HFFc6 (cell line): ENCODE measurements at regions not wholly inside any gene's neighbourhood (a gene's known extent, or its start where the extent isn't known, plus 50 kb on each side); places are given as distances from the start of the nearest gene placed in this dataset.

Source experiments
- DNase-seq: peaks from one replicate; pipeline ENCODE4 v3.0.0-alpha.2; 2018
- H3K27ac Mint-ChIP-seq: 2 replicates; pipeline ENCODE4 v1.8.0; 2020; ENCODE audit warnings: mild to moderate bottlenecking, mixed read lengths
- H3K27me3 Mint-ChIP-seq: 2 replicates; pipeline ENCODE4 v1.8.0; 2021; ENCODE audit warnings: mild to moderate bottlenecking, moderate library complexity, mixed read lengths; ENCODE audit not compliant: insufficient read depth
- H3K36me3 Mint-ChIP-seq: 2 replicates; pipeline ENCODE4 v1.8.0; 2021; ENCODE audit warnings: low read depth, mixed read lengths
- H3K4me1 Mint-ChIP-seq: 2 replicates; pipeline ENCODE4 v1.8.0; 2020; ENCODE audit warnings: low read depth, mixed read lengths
- H3K4me3 Mint-ChIP-seq: 2 replicates; pipeline ENCODE4 v1.8.0; 2020; ENCODE audit warnings: mild to moderate bottlenecking, moderate library complexity, mixed read lengths
- H3K9me3 Mint-ChIP-seq: 2 replicates; pipeline ENCODE4 v1.8.0; 2020; ENCODE audit warnings: mild to moderate bottlenecking, mixed read lengths
- TF ChIP-seq, protein P1 (sequence below): fragments of 200-600 bp; sonication (generic); IDR thresholded peaks from 2 replicates; pipeline ENCODE4 v1.5.0; 2021; ENCODE audit warnings: antibody characterized with exemption, mild to moderate bottlenecking

DNA sequence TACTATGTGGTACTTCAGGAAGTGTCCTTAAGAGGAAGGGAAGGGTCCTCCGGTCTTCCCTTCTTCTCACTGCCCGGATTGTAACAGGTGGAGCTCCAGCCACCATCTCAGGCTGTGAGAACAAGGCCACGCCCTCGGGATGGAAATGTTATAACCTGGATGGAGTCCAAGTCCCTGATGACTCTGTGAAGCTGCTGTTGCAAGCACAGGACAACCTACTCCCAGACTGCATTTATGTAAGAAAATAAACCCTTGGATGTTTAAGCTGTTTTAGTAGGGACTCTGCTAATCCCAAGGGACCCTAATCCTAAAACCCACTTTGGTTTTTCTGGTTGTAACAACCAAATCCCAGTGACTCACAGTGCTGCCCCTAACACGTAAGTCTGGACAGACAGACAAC lies 221.6 kb downstream of the ACTL7B start:
- Mint-ChIP-seq H3K4me1 (no peaks in the 10 kb centered on the region), H3K4me3 (no peak overlapping the region), H3K27ac (no peak overlapping the region), H3K36me3 (no peaks in the 10 kb centered on the region), H3K27me3 (no peaks in the 10 kb centered on the region), H3K9me3 (peaks cover 28% of the 10 kb centered on the region; the same call in 1 of the 2 replicates)
- DNase-seq = no peak
- TF ChIP-seq, protein P1, sequence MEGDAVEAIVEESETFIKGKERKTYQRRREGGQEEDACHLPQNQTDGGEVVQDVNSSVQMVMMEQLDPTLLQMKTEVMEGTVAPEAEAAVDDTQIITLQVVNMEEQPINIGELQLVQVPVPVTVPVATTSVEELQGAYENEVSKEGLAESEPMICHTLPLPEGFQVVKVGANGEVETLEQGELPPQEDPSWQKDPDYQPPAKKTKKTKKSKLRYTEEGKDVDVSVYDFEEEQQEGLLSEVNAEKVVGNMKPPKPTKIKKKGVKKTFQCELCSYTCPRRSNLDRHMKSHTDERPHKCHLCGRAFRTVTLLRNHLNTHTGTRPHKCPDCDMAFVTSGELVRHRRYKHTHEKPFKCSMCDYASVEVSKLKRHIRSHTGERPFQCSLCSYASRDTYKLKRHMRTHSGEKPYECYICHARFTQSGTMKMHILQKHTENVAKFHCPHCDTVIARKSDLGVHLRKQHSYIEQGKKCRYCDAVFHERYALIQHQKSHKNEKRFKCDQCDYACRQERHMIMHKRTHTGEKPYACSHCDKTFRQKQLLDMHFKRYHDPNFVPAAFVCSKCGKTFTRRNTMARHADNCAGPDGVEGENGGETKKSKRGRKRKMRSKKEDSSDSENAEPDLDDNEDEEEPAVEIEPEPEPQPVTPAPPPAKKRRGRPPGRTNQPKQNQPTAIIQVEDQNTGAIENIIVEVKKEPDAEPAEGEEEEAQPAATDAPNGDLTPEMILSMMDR = no peak

DNA sequence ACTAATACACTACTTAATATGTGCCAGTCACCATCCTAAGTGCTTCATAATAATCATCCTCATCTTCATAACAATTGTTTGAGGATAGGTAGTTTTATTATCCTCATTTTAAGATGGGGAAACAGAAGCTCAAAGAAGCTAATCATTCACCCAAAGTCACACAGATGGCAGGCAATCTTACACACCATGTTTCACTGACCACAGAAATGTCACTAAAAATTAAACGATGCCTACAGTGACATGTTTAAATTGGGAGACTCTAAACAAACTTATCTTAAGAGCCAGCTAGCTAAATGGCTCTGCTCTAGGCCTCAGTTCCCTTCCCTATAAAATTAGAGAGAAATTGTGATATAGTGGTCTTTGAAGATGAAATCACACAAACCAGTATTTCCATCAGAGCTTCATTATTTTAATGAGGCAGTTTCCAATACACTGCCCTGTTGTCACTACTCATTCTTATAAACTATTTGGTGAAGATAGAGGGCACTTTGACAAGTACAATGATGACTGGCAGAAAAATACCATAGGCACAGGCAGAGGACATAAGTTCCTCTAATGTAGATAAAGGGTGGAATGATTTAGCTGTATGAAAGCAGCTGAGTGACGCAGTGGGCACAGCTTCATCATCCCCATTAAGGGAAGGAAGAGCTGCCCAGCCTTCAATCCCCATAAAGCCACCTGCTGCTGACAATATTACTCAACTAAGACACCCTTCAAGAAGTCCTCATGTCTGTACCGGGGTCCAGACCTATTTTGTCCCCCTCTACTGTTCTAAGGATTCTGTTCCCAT lies 224.1 kb downstream of the ACTL7B start:
- no peak overlapping the region for H3K4me3 Mint-ChIP-seq
- TF ChIP-seq, protein P1 = no peak
- peaks cover 30% of the 10 kb centered on the region for H3K9me3 Mint-ChIP-seq
- H3K27me3 Mint-ChIP-seq = no peaks in the 10 kb centered on the region
- H3K36me3 Mint-ChIP-seq = no peaks in the 10 kb centered on the region
- H3K27ac Mint-ChIP-seq = no peak overlapping the region
- no peak for DNase-seq
- no peaks in the 10 kb centered on the region for H3K4me1 Mint-ChIP-seq

DNA sequence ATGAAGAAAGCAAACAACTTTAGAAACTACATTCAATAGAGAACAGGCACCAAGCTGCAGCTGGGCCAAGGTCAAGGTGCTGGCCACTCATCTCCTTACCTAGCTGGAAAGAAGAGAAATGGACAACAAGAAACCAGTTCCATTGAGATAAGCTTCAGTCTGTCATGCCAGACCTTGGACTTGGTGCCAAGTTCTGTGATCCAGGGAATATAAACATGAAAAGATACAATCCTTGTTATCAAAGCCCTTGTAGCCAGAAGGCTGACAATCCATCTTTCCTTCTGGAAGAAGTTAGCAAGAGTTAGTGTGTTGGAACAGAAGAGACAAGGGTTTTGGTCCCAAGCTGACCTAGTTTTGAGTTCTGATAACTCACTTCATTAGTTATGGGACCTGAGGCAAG lies 227.5 kb downstream of the ACTL7B start:
- DNase-seq = no peak
- Mint-ChIP-seq H3K27ac (no peak overlapping the region), H3K9me3 (peaks cover 32% of the 10 kb centered on the region), H3K36me3 (no peaks in the 10 kb centered on the region), H3K4me3 (no peak overlapping the region), H3K27me3 (no peaks in the 10 kb centered on the region; the same call in 1 of the 2 replicates), H3K4me1 (no peaks in the 10 kb centered on the region)
- TF ChIP-seq, protein P1 = no peak

DNA sequence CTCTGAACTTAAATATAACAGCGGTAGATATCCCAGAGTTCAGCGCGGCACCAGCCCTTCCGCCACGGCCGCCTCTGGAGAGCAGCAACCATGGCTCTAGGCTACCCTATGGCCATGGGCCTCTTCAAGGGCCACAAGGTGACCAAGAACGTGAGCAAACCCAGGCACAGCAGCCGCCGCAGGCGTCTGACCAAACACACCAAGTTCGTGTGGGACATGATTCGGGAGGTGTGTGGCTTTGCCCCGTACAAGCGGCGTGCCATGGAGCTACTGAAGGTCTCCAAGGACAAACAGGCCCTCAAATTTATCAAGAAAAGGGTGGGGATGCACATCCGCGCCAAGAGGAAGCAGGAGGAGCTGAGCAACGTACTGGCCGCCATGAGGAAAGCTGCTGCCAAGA lies 229.0 kb downstream of the ACTL7B start:
- H3K36me3 Mint-ChIP-seq = no peaks in the 10 kb centered on the region
- H3K27me3 Mint-ChIP-seq = no peaks in the 10 kb centered on the region; the same call in 1 of the 2 replicates
- H3K9me3 Mint-ChIP-seq = peaks cover 32% of the 10 kb centered on the region
- no peaks in the 10 kb centered on the region for H3K4me1 Mint-ChIP-seq
- no peak overlapping the region for H3K4me3 Mint-ChIP-seq
- H3K27ac Mint-ChIP-seq = no peak overlapping the region
- TF ChIP-seq, protein P1 = no peak
- DNase-seq = no peak

DNA sequence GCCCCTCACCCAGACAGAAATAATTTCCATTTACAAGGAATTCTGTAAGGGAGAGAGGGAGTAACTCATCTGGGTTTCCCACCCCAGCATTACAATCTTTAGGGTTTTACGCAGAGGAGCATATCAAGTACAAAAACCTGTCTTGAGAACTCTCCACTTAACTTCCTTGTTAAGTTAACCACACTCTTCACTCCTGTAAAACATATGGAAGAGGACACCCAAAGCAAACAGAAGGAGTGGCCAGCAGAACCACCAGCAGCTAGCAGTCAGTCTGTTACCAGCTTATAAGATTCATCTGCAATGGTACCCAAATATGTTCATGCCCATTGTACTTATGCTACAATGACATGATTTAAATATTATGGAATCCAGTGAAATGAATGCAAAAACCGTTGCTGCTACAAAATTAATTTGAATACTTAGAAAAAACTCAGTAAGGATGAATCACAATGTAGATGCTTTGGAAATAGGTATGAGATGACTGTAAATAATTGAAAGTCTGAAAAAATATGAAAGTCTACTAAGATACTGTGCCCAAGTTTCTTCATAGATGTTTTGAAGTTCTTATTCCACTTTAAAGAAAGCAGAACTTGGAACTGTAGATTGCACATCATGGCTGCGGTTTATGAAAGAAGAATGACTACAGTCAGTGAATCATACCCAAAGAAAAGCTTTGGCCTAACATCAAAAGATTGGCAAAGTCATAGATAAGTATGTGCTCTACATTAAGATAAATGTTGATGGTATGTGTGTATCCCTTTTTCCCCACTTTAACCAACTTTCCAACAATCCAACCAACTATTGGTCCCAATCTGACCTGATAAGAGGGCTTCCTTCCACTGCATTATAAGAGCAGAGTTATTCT lies 233.6 kb downstream of the ACTL7B start:
- H3K4me3 Mint-ChIP-seq = no peak overlapping the region
- H3K36me3 Mint-ChIP-seq = no peaks in the 10 kb centered on the region
- H3K27me3 Mint-ChIP-seq = no peaks in the 10 kb centered on the region; the same call in none of the 2 replicates
- peaks cover 34% of the 10 kb centered on the region for H3K9me3 Mint-ChIP-seq
- DNase-seq = peak; percentile 1
- H3K4me1 Mint-ChIP-seq = no peaks in the 10 kb centered on the region
- no peak overlapping the region for H3K27ac Mint-ChIP-seq
- TF ChIP-seq, protein P1 = no peak
